ENCODE measurements at regions not wholly inside any gene's neighbourhood (a gene's known extent, or its start where the extent isn't known, plus 50 kb on each side); places are given as distances from the start of the nearest gene placed in this dataset.

GRCh38 chr1:239140968-239141367 is 245.4 kb upstream of the CHRM3 start:
- TF ChIP-seq, protein P1, sequence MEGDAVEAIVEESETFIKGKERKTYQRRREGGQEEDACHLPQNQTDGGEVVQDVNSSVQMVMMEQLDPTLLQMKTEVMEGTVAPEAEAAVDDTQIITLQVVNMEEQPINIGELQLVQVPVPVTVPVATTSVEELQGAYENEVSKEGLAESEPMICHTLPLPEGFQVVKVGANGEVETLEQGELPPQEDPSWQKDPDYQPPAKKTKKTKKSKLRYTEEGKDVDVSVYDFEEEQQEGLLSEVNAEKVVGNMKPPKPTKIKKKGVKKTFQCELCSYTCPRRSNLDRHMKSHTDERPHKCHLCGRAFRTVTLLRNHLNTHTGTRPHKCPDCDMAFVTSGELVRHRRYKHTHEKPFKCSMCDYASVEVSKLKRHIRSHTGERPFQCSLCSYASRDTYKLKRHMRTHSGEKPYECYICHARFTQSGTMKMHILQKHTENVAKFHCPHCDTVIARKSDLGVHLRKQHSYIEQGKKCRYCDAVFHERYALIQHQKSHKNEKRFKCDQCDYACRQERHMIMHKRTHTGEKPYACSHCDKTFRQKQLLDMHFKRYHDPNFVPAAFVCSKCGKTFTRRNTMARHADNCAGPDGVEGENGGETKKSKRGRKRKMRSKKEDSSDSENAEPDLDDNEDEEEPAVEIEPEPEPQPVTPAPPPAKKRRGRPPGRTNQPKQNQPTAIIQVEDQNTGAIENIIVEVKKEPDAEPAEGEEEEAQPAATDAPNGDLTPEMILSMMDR (IDR thresholded peaks at IDR 0.05): no peak
- no peak for TF ChIP-seq POLR2A (IDR thresholded peaks at IDR 0.05; ENCODE audit: low read length)
